ENCODE measurements at regions not wholly inside any gene's neighbourhood (a gene's known extent, or its start where the extent isn't known, plus 50 kb on each side); places are given as distances from the start of the nearest gene placed in this dataset.
A peak's percentile ranks its signal among the peaks of the same experiment; 100 is the strongest.

GRCh38 chr12:124502379-124502778, 65.0 kb downstream of the NCOR2 start:
- H3K4me3 ChIP-seq (ENCODE audit: low read length): no peak overlapping the region
- DNase-seq (ENCODE audit: low read depth): no peak
- TF ChIP-seq CTCF (conservative IDR thresholded peaks at IDR 0.05; ENCODE audit: low read depth, low read length): no peak

DNA sequence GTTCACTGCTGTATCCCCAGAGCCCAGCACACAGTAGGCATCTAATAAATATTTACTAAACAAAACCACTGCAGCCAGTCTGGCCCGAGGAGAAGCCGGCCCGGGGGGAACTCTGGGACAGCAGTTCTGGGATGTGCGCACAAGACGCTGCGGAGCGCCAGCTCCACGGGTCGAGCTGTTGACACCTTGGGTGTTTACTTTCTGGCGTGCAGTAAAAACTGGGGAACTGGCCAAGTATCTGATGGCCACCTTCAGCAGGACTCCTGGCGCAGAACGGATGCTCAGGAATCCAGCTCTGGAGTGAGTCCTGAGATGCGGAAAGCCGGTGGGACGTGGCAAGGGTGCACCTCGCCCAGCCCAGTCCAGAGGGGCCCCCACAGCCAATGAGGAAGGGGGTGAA, 65.6 kb downstream of the NCOR2 start:
- no peak for TF ChIP-seq CTCF (conservative IDR thresholded peaks at IDR 0.05; ENCODE audit: low read depth, low read length)
- no peak for DNase-seq (ENCODE audit: low read depth)
- no peak overlapping the region for H3K4me3 ChIP-seq (ENCODE audit: low read length)

DNA sequence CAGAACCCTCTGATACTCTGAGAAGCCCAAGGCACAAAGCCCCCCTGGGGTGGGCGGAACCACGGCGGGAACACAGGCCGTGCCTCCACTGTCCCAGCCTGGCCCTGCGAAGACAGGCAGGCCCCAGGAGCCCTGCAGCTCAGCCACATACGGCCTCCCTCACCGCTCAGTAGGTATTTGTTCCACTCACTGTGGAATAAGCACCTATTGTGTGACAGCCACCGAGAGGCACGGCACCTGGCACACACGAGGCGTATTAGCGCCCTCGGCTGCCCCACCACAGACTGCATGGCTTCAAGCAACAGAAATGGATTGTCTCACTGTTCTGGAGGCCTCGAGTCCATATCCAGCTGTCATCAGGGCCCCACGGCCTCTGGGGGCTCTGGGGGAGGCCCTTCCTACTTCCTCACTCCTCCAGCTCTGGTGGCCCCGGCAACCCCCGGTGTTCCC, 66.3 kb downstream of the NCOR2 start:
- no peak for DNase-seq (ENCODE audit: low read depth)
- H3K4me3 ChIP-seq (ENCODE audit: low read length): no peak overlapping the region
- no peak for TF ChIP-seq CTCF (conservative IDR thresholded peaks at IDR 0.05; ENCODE audit: low read depth, low read length)

GRCh38 chr12:124499898-124500244, 67.5 kb downstream of the NCOR2 start:
- TF ChIP-seq CTCF (conservative IDR thresholded peaks at IDR 0.05; ENCODE audit: low read depth, low read length): no peak
- DNase-seq (ENCODE audit: low read depth): no peak
- no peak overlapping the region for H3K4me3 ChIP-seq (ENCODE audit: low read length)

DNA sequence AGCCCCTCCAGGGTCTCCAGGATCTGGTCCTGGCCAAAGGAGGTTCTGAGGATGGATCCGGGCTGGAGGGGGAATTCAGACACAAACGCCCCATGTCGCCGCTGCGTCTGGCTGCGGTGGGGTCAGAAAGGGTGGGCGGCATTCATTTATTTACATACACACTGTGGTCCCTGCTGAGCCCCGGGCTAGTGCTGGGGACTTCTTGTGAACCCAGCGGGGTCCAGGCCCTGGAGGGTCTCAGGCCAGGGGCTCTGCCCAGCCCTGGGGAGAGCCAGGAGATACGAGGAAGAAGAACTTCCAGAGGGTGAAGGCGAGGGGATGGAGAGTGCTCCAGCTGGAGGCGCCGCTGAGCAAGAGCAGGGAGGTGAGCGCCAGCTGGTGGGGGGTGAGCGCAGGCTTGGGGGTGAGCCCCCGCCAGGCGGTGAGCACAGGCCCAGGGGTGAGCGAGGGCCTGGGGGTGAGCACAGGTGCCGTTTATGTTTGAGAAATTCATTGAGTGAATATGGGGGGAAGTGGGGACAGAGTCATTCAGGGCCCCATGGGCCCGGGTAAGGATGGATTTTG, 68.1 kb downstream of the NCOR2 start:
- peak; percentile 45 for TF ChIP-seq CTCF (conservative IDR thresholded peaks at IDR 0.05; ENCODE audit: low read depth, low read length)
- H3K4me3 ChIP-seq (ENCODE audit: low read length): no peak overlapping the region
- no peak for DNase-seq (ENCODE audit: low read depth)

DNA sequence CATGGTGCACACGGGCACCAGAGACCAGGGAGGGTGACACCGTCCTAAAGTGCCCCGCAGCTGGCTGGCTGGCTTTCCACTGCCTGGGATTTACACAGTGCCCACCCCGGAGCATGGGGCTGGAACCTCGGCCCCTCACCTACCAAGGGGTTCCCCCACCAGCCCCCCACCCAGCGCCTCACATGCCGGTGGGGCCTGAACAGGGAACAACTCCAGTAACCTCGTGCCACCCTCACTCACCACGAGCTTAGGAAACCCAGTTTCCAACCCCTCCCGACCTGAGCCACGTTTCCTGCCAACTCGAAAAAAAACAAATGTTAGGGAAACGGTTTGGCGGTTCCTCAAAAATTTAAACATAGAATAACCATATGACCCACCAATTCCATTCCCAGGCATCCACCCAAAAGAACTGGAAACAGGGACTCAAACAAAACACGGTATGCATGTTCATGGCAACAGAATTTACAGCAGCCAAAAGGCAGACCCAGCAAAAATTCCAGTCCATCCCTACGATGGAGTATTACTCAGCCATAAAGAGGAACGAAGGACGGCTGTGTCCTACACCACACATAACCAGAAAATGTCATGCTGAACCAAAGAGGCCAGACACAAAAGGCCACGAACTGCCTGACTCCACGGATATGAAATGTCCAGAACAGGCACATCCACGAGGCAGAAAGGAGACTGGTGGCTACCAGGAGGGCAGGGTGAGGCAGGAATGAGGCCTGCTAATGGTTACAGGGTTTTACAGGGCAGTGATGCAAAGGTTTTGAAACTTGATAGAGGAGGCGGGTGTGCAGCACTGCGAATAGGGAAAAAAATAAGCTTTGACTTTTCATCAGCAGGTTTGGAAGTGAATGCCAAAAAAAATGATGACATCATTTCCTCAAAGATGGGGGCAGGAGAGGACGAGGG, 68.9 kb downstream of the NCOR2 start:
- no peak for TF ChIP-seq CTCF (conservative IDR thresholded peaks at IDR 0.05; ENCODE audit: low read depth, low read length)
- peak; percentile 70 for DNase-seq (ENCODE audit: low read depth)
- no peak overlapping the region for H3K4me3 ChIP-seq (ENCODE audit: low read length)

- no peak for DNase-seq (ENCODE audit: low read depth)
- no peak overlapping the region for H3K4me3 ChIP-seq (ENCODE audit: low read length)
- no peak for TF ChIP-seq CTCF (conservative IDR thresholded peaks at IDR 0.05; ENCODE audit: low read depth, low read length)
Measured at GRCh38 chr12:124497658-124498057, 69.8 kb downstream of the NCOR2 start.

Data from retinal pigment epithelial cell (primary cell).